ENCODE measurements at regions not wholly inside any gene's neighbourhood (a gene's known extent, or its start where the extent isn't known, plus 50 kb on each side); places are given as distances from the start of the nearest gene placed in this dataset.
"Not testable (repeated sequence)": the region's sequence is repeated elsewhere in the genome, so short reads cannot be mapped to it uniquely, and the experiment has no call there.

- TF ChIP-seq CTCF (IDR thresholded peaks at IDR 0.05), result no peak
- Histone ChIP-seq H3K36me3 (no peaks in the 10 kb centered on the region), H3K27ac (no peak overlapping the region), H3K4me1 (ENCODE audit: control insufficient read depth in 1 of 2, insufficient read depth in 1 of 2, low read depth in 1 of 2, low read length in 1 of 2) (no peaks in the 10 kb centered on the region), H3K27me3 (no peaks in the 10 kb centered on the region), H3K9me3 (no peaks in the 10 kb centered on the region), H3K4me3 (ENCODE audit: low read depth in 1 of 2, low read length in 1 of 2) (no peak overlapping the region)
Measured at GRCh38 chr6:147991961-147992360, 350.7 kb upstream of the SASH1 start.

DNA sequence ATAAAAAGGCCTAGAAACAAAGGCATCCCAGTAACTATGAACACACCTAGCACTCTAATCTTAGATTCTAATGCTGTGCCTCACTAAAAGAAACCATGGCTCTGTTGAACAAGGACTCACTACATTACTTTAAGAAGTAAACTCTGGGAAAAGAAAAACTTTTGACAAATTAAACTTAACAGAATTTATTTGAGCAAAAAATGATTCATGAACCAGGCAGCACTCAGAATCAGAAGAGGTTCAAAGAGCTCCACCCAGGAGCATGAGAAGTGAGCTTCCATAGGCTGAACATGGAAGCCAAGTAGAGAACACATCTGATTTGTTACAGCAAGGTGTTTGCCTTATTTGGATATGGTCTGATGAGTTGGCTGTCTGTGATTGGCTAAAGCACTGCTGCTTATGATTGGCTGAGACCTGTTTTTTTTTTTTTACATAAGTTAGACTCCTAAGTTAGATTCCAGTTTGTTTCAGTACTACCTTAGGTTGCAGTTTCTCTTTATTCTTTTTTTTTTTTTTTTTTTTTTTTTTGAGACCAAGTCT, 343.6 kb upstream of the SASH1 start:
- no peak for TF ChIP-seq CTCF (IDR thresholded peaks at IDR 0.05)
- Histone ChIP-seq H3K27ac (no peak overlapping the region), H3K27me3 (no peaks in the 10 kb centered on the region), H3K36me3 (no peaks in the 10 kb centered on the region), H3K4me1 (ENCODE audit: control insufficient read depth in 1 of 2, insufficient read depth in 1 of 2, low read depth in 1 of 2, low read length in 1 of 2) (no peaks in the 10 kb centered on the region), H3K9me3 (no peaks in the 10 kb centered on the region), H3K4me3 (ENCODE audit: low read depth in 1 of 2, low read length in 1 of 2) (no peak overlapping the region)

DNA sequence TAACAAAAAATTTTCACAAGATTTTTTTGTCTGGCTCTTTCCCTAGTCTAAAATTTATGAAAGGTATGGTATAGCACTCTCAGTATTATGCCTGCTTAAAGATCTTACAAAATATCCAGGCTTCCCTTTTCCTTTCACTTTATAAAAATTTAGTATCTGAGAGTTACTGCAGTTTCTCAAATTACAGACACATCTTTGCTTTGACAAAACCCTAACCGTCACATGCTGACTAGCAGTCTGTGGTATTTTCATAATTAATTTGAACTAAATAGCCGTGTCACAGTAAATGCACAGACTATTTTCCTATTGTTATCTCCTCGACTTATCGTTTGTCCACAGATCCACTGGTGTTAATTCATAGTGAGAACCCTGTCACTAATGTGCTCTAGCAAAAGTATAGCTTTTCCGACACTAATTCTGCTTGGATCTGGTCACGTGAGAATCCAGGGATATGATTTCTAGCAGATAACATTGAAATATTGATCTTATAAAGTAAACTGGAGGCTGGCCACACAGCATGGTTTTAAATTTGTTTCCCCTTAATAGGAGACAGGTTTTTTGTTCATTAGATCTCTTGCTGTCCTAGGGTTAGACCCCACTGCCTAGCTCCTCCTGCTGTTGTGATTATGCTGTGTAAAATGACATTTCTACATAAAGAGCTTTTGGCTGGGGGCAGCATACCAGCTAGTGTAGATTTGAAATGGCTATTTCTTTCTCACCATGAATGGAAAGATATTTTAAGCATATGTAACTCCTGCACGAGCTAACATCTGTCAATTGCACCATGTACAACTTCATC, 340.6 kb upstream of the SASH1 start:
- TF ChIP-seq CTCF (IDR thresholded peaks at IDR 0.05), result no peak
- Histone ChIP-seq H3K4me3 (ENCODE audit: low read depth in 1 of 2, low read length in 1 of 2) (no peak overlapping the region), H3K27ac (no peak overlapping the region), H3K9me3 (no peaks in the 10 kb centered on the region), H3K4me1 (ENCODE audit: control insufficient read depth in 1 of 2, insufficient read depth in 1 of 2, low read depth in 1 of 2, low read length in 1 of 2) (no peaks in the 10 kb centered on the region), H3K27me3 (no peaks in the 10 kb centered on the region), H3K36me3 (no peaks in the 10 kb centered on the region)

- H3K27ac ChIP-seq, result no peak overlapping the region
- H3K4me3 ChIP-seq (ENCODE audit: low read depth in 1 of 2, low read length in 1 of 2), result no peak overlapping the region
- H3K4me1 ChIP-seq (ENCODE audit: control insufficient read depth in 1 of 2, insufficient read depth in 1 of 2, low read depth in 1 of 2, low read length in 1 of 2), result no peaks in the 10 kb centered on the region
- no peaks in the 10 kb centered on the region for H3K27me3 ChIP-seq
- no peak for TF ChIP-seq CTCF (IDR thresholded peaks at IDR 0.05)
- no peaks in the 10 kb centered on the region for H3K36me3 ChIP-seq
- H3K9me3 ChIP-seq, result no peaks in the 10 kb centered on the region
Measured at GRCh38 chr6:148004651-148005050, 338.0 kb upstream of the SASH1 start.

- Histone ChIP-seq H3K27ac (no peak overlapping the region), H3K4me1 (ENCODE audit: control insufficient read depth in 1 of 2, insufficient read depth in 1 of 2, low read depth in 1 of 2, low read length in 1 of 2) (no peaks in the 10 kb centered on the region), H3K4me3 (ENCODE audit: low read depth in 1 of 2, low read length in 1 of 2) (no peak overlapping the region), H3K27me3 (no peaks in the 10 kb centered on the region), H3K9me3 (no peaks in the 10 kb centered on the region), H3K36me3 (no peaks in the 10 kb centered on the region)
- no peak for TF ChIP-seq CTCF (IDR thresholded peaks at IDR 0.05)
Measured at GRCh38 chr6:148005806-148006205, 336.8 kb upstream of the SASH1 start.

DNA sequence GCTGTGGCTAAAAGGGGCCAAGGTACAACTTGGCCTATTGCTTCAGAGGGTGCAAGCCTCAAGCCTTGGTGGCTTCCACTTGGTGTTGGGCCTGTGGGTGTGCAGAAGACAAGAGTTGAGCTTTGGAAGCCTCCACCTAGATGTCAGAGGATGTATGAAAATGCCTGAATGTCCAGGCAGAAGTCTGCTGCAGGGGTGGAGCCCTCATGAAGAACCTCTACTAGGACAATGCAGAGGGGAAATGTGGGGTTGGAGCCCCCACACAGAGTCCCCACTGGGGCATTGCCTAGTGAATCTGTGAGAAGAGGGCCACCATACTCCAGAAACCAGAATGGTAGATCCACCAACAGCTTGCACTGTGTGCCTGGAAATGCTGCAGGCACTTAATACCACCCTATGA, 332.1 kb upstream of the SASH1 start:
- not testable (repeated sequence) for H3K9me3 ChIP-seq; H3K27me3 ChIP-seq; H3K4me1 ChIP-seq (ENCODE audit: control insufficient read depth in 1 of 2, insufficient read depth in 1 of 2, low read depth in 1 of 2, low read length in 1 of 2); H3K4me3 ChIP-seq (ENCODE audit: low read depth in 1 of 2, low read length in 1 of 2); H3K36me3 ChIP-seq; H3K27ac ChIP-seq

Measured in neutrophil (primary cell).